Stimulated activated CD8-positive, alpha-beta memory T cell treated with anti-CD3 and anti-CD28 coated beads, Interleukin-2, amount 100 ng/mL, for 48 hours (primary cell): ENCODE measurements at regions not wholly inside any gene's neighbourhood (a gene's known extent, or its start where the extent isn't known, plus 50 kb on each side); places are given as distances from the start of the nearest gene placed in this dataset.

Experiments
- DNase-seq, 2 donors: peaks; one replicate each; pipeline ENCODE4 v3.0.0-alpha.2; 2020; ENCODE audit warnings: low read depth in 2 of 2

- no peak for DNase-seq
Observed at GRCh38 chr16:11473728-11474127, 113.0 kb downstream of the LITAF start.

GRCh38 chr16:11474617-11475291, 112.0 kb downstream of the LITAF start:
- DNase-seq: no peak

- no peak for DNase-seq
Observed at GRCh38 chr16:11475896-11476630, 110.7 kb downstream of the LITAF start.

- DNase-seq: no peak
Observed at GRCh38 chr16:11476676-11477075, 110.0 kb downstream of the LITAF start.

GRCh38 chr16:11478431-11479119, 108.1 kb downstream of the LITAF start:
- no peak for DNase-seq

GRCh38 chr16:11479916-11480315, 106.8 kb downstream of the LITAF start:
- DNase-seq: no peak

GRCh38 chr16:11480634-11481033, 106.1 kb downstream of the LITAF start:
- no peak for DNase-seq

- DNase-seq: no peak
Observed at GRCh38 chr16:11481987-11482386, 104.7 kb downstream of the LITAF start.

- DNase-seq: no peak
Observed at GRCh38 chr16:11482946-11483748, 103.6 kb downstream of the LITAF start.

GRCh38 chr16:11484691-11485258, 101.9 kb downstream of the LITAF start:
- DNase-seq: no peak

GRCh38 chr16:11485676-11486075, 101.0 kb downstream of the LITAF start:
- DNase-seq: no peak

- DNase-seq: no peak
Observed at GRCh38 chr16:11487289-11487688, 99.4 kb downstream of the LITAF start.

GRCh38 chr16:11488304-11488703, 98.4 kb downstream of the LITAF start:
- DNase-seq: no peak

GRCh38 chr16:11491524-11491923, 95.2 kb downstream of the LITAF start:
- no peak for DNase-seq

- no peak for DNase-seq
Observed at GRCh38 chr16:11492808-11493530, 93.8 kb downstream of the LITAF start.

- no peak for DNase-seq
Observed at GRCh38 chr16:11493531-11493929, 93.2 kb downstream of the LITAF start.

- no peak for DNase-seq
Observed at GRCh38 chr16:11494029-11494428, 92.7 kb downstream of the LITAF start.

- no peak for DNase-seq
Observed at GRCh38 chr16:11494433-11494832, 92.3 kb downstream of the LITAF start.

- no peak for DNase-seq
Observed at GRCh38 chr16:11495066-11495407, 91.7 kb downstream of the LITAF start.
